Stimulated activated CD8-positive, alpha-beta memory T cell treated with anti-CD3 and anti-CD28 coated beads, Interleukin-4, amount 100 ng/mL, for 4 hours (primary cell): ENCODE measurements at regions not wholly inside any gene's neighbourhood (a gene's known extent, or its start where the extent isn't known, plus 50 kb on each side); places are given as distances from the start of the nearest gene placed in this dataset.

ENCODE experiments used
- DNase-seq, 2 donors: peaks; one replicate each; pipeline ENCODE4 v3.0.0-alpha.2; 2020; ENCODE audit warnings: low read depth in 2 of 2, low spot score in 1 of 2

- DNase-seq: no peak
Observed at GRCh38 chr4:1512738-1513660, 106.8 kb upstream of the NKX1-1 start.

- DNase-seq: no peak
Observed at GRCh38 chr4:1512051-1512737, 106.0 kb upstream of the NKX1-1 start.

- DNase-seq: no peak
Observed at GRCh38 chr4:1511441-1512041, 105.3 kb upstream of the NKX1-1 start.

GRCh38 chr4:1510931-1511330 is 104.7 kb upstream of the NKX1-1 start:
- no peak for DNase-seq

GRCh38 chr4:1509366-1509765 is 103.1 kb upstream of the NKX1-1 start:
- no peak for DNase-seq

GRCh38 chr4:1508161-1509160 is 102.2 kb upstream of the NKX1-1 start:
- DNase-seq: no peak

- DNase-seq: no peak
Observed at GRCh38 chr4:1506956-1507721, 100.9 kb upstream of the NKX1-1 start.

GRCh38 chr4:1505511-1506460 is 99.5 kb upstream of the NKX1-1 start:
- no peak for DNase-seq

GRCh38 chr4:1504595-1505500 is 98.6 kb upstream of the NKX1-1 start:
- DNase-seq: no peak

GRCh38 chr4:1503583-1504471 is 97.6 kb upstream of the NKX1-1 start:
- DNase-seq: no peak

GRCh38 chr4:1502976-1503375 is 96.7 kb upstream of the NKX1-1 start:
- no peak for DNase-seq

GRCh38 chr4:1502501-1502886 is 96.3 kb upstream of the NKX1-1 start:
- no peak for DNase-seq

- DNase-seq: no peak
Observed at GRCh38 chr4:1501754-1502500, 95.7 kb upstream of the NKX1-1 start.

GRCh38 chr4:1500966-1501753 is 94.9 kb upstream of the NKX1-1 start:
- no peak for DNase-seq

- DNase-seq: no peak
Observed at GRCh38 chr4:1500231-1500965, 94.2 kb upstream of the NKX1-1 start.
